GM23338 (cell line): ENCODE measurements at regions not wholly inside any gene's neighbourhood (a gene's known extent, or its start where the extent isn't known, plus 50 kb on each side); places are given as distances from the start of the nearest gene placed in this dataset.

Experiments used
- ATAC-seq: fragments of 200-7000 bp; cut with Tn5 transposase; 3 replicates; pipeline ENCODE4 v1.9.1; 2020
- DNase-seq: peaks from one replicate; pipeline ENCODE4 v3.0.0-alpha.2; 2015; ENCODE audit warnings: low spot score
- H2AFZ ChIP-seq: fragments of 200-600 bp; sonication (generic); 2 replicates; pipeline ENCODE4 v1.8.0; 2016; ENCODE audit warnings: antibody characterized with exemption, mild to moderate bottlenecking, moderate library complexity
- H3F3A ChIP-seq: fragments of 200-600 bp; sonication (generic); replicated peaks from 2 replicates; pipeline ENCODE4 v1.8.0; 2017; ENCODE audit warnings: antibody characterized with exemption, mixed run types, low read depth
- H3K27ac ChIP-seq: fragments of 200-600 bp; sonication (generic); 2 replicates; pipeline ENCODE4 v1.6.1; 2016; ENCODE audit warnings: low read depth
- H3K27me3 ChIP-seq: fragments of 200-600 bp; sonication (generic); 2 replicates; pipeline ENCODE4 v1.8.0; 2016; ENCODE audit warnings: mild to moderate bottlenecking, mixed run types, moderate library complexity; ENCODE audit not compliant: insufficient read depth
- H3K36me3 ChIP-seq: fragments of 200-600 bp; sonication (generic); 2 replicates; pipeline ENCODE4 v1.8.0; 2016; ENCODE audit warnings: mild to moderate bottlenecking; ENCODE audit not compliant: insufficient read depth
- H3K4me1 ChIP-seq: fragments of 200-600 bp; sonication (generic); 2 replicates; pipeline ENCODE4 v1.8.0; 2016; ENCODE audit warnings: mild to moderate bottlenecking, moderate library complexity; ENCODE audit not compliant: insufficient read depth
- H3K4me2 ChIP-seq: fragments of 200-600 bp; sonication (generic); 2 replicates; pipeline ENCODE4 v1.7.1; 2017; ENCODE audit warnings: mixed run types
- H3K4me3 ChIP-seq: fragments of 200-600 bp; sonication (generic); 2 replicates; pipeline ENCODE4 v1.6.1; 2016; ENCODE audit warnings: mixed run types
- H3K79me2 ChIP-seq: fragments of 200-600 bp; sonication (generic); replicated peaks from 2 replicates; pipeline ENCODE4 v1.8.0; 2017; ENCODE audit warnings: mild to moderate bottlenecking; ENCODE audit not compliant: insufficient read depth
- H3K9me2 ChIP-seq: fragments of 200-600 bp; sonication (generic); 2 replicates; pipeline ENCODE4 v1.8.0; 2017; ENCODE audit not compliant: insufficient read depth
- H4K20me1 ChIP-seq: fragments of 200-600 bp; sonication (generic); replicated peaks from 2 replicates; pipeline ENCODE4 v1.8.0; 2017; ENCODE audit warnings: mild to moderate bottlenecking; ENCODE audit not compliant: insufficient read depth
- H3K27ac Mint-ChIP-seq: 2 replicates; pipeline ENCODE4 v1.8.0; 2020; ENCODE audit warnings: inconsistent platforms, mild to moderate bottlenecking, moderate library complexity, mixed read lengths
- H3K27me3 Mint-ChIP-seq: 3 replicates; pipeline ENCODE4 v1.8.0; 2022; ENCODE audit warnings: low read depth, mild to moderate bottlenecking, moderate library complexity, mixed read lengths, inconsistent platforms; ENCODE audit not compliant: insufficient read depth, poor library complexity
- H3K36me3 Mint-ChIP-seq: 3 replicates; pipeline ENCODE4 v1.8.0; 2021; ENCODE audit warnings: low read depth, mild to moderate bottlenecking, inconsistent platforms, moderate library complexity, mixed read lengths
- H3K4me1 Mint-ChIP-seq: 3 replicates; pipeline ENCODE4 v1.8.0; 2020; ENCODE audit warnings: mild to moderate bottlenecking, inconsistent platforms, mixed read lengths
- H3K4me3 Mint-ChIP-seq: 3 replicates; pipeline ENCODE4 v1.8.0; 2021; ENCODE audit warnings: moderate library complexity, mild to moderate bottlenecking, inconsistent platforms, mixed read lengths
- H3K9me3 Mint-ChIP-seq: 3 replicates; pipeline ENCODE4 v1.8.0; 2020; ENCODE audit warnings: moderate library complexity, mild to moderate bottlenecking, inconsistent platforms, mixed read lengths
- CREB1 ChIP-seq: fragments of 250-450 bp; sonication (Bioruptor Pico); IDR thresholded peaks from 2 replicates; pipeline ENCODE4 v1.5.0; 2020; ENCODE audit warnings: low read depth, mild to moderate bottlenecking, moderate library complexity
- CTCF ChIP-seq, 2 experiments: fragments of 200-600 bp in 1 of 2; sonication (generic) in 1 of 2; conservative IDR thresholded peaks; 2 replicates each; pipeline versions ENCODE4 v1.5.1 to v1.6.1; 2016 to 2017; ENCODE audit warnings: antibody characterized with exemption in 2 of 2, low read depth in 2 of 2, mild to moderate bottlenecking in 2 of 2, moderate library complexity in 1 of 2
- ETS1 ChIP-seq: IDR thresholded peaks from 2 replicates; pipeline ENCODE4 v1.6.1; 2016; ENCODE audit warnings: antibody characterized with exemption
- EZH2 ChIP-seq: fragments of 200-600 bp; sonication (generic); IDR thresholded peaks from one replicate; pipeline ENCODE4 v1.8.0; 2017; ENCODE audit warnings: antibody characterized with exemption, mild to moderate bottlenecking, low read depth; ENCODE audit not compliant: unreplicated experiment
- EZH2phosphoT487 ChIP-seq: fragments of 200-600 bp; sonication (generic); IDR thresholded peaks from one replicate; pipeline ENCODE4 v1.8.1; 2018; ENCODE audit warnings: antibody characterized with exemption; ENCODE audit not compliant: unreplicated experiment
- JUNB ChIP-seq: IDR thresholded peaks from one replicate; pipeline ENCODE4 v1.6.1; 2016; ENCODE audit warnings: antibody characterized with exemption; ENCODE audit not compliant: unreplicated experiment
- NANOG ChIP-seq: IDR thresholded peaks from 2 replicates; pipeline ENCODE4 v1.6.1; 2016; ENCODE audit warnings: antibody characterized with exemption, borderline replicate concordance
- POLR2AphosphoS5 ChIP-seq: IDR thresholded peaks from 2 replicates; pipeline ENCODE4 v1.6.1; 2016; ENCODE audit warnings: antibody characterized with exemption, low read depth
- REST ChIP-seq: IDR thresholded peaks from one replicate; pipeline ENCODE4 v1.6.1; 2018; ENCODE audit warnings: antibody characterized with exemption; ENCODE audit not compliant: unreplicated experiment
- STAT1 ChIP-seq: IDR thresholded peaks from one replicate; pipeline ENCODE4 v1.6.1; 2016; ENCODE audit warnings: antibody characterized with exemption; ENCODE audit not compliant: unreplicated experiment
- ZNF114 ChIP-seq: fragments of 250-450 bp; sonication (Bioruptor Pico); IDR thresholded peaks from 2 replicates; pipeline ENCODE4 v1.5.0; 2020; ENCODE audit warnings: mild to moderate bottlenecking, moderate library complexity
- ZNF331 ChIP-seq: fragments of 250-450 bp; sonication (Bioruptor Pico); IDR thresholded peaks from 2 replicates; pipeline ENCODE4 v1.5.0; 2020; ENCODE audit warnings: low read depth, mild to moderate bottlenecking, moderate library complexity
- ZNF462 ChIP-seq: fragments of 250-450 bp; sonication (Bioruptor Pico); IDR thresholded peaks from 2 replicates; pipeline ENCODE4 v1.5.0; 2020; ENCODE audit warnings: mild to moderate bottlenecking, moderate library complexity

GRCh38 chr10:9886772-9887171 is 1130.9 kb upstream of the CELF2 start:
- Histone ChIP-seq H3K27me3 (no peaks in the 10 kb centered on the region), H3K9me2 (peaks cover 10% of the 10 kb centered on the region), H3K79me2 (no peaks in the 10 kb centered on the region), H4K20me1 (no peaks in the 10 kb centered on the region), H3K4me3 (no peak overlapping the region), H2AFZ (no peak overlapping the region), H3K27ac (no peak overlapping the region), H3K36me3 (peaks cover 9% of the 10 kb centered on the region), H3F3A (no peaks in the 10 kb centered on the region), H3K4me2 (no peak overlapping the region), H3K4me1 (no peaks in the 10 kb centered on the region)
- H3K27me3 Mint-ChIP-seq = no peaks in the 10 kb centered on the region
- ATAC-seq (no peak), DNase-seq (no peak)
- no peaks in the 10 kb centered on the region for H3K4me1 Mint-ChIP-seq
- H3K4me3 Mint-ChIP-seq = no peak overlapping the region
- H3K36me3 Mint-ChIP-seq = peaks cover 11% of the 10 kb centered on the region; the same call in 1 of the 3 replicates
- peaks cover 17% of the 10 kb centered on the region for H3K9me3 Mint-ChIP-seq
- no peak overlapping the region for H3K27ac Mint-ChIP-seq
- TF ChIP-seq ZNF114 (CRISPR knock-in tag) (no peak), REST (no peak), EZH2 (no peak), NANOG (no peak), STAT1 (no peak), JUNB (no peak), EZH2phosphoT487 (no peak), CREB1 (CRISPR knock-in tag) (no peak), ZNF331 (CRISPR knock-in tag) (no peak), ZNF462 (no peak), POLR2AphosphoS5 (no peak), CTCF (conservative IDR thresholded peaks at IDR 0.05; ENCODE audit: low read depth in 2 of 2) (no peak), ETS1 (no peak)
